ENCODE measurements at regions not wholly inside any gene's neighbourhood (a gene's known extent, or its start where the extent isn't known, plus 50 kb on each side); places are given as distances from the start of the nearest gene placed in this dataset.

GRCh38 chr16:51870296-51870854, 676.6 kb downstream of the TOX3 start:
- no TSS peak for BruUV-seq (replicated peaks)
- no peak for DNase-seq
- intact Hi-C loops (cut with micrococcal nuclease; ENCODE audit: unreplicated experiment): no loop called here
- Histone ChIP-seq H3K27ac (no peak overlapping the region), H3K9me3 (ENCODE audit: insufficient read depth, low read depth) (no peaks in the 10 kb centered on the region), H3K27me3 (ENCODE audit: insufficient read depth, low read depth) (peaks cover 23% of the 10 kb centered on the region; the same call in 1 of the 2 replicates), H2AFZ (no peak overlapping the region), H3K4me1 (replicated peaks; ENCODE audit: insufficient read depth) (no peaks in the 10 kb centered on the region), H4K20me1 (ENCODE audit: insufficient read depth) (no peaks in the 10 kb centered on the region), H3K4me2 (no peak overlapping the region), H3K36me3 (ENCODE audit: low read depth) (no peaks in the 10 kb centered on the region), H3F3A (ENCODE audit: insufficient read depth, low read depth) (no peaks in the 10 kb centered on the region), H3K4me3 (no peak overlapping the region), H3K9me2 (ENCODE audit: insufficient read depth) (no peaks in the 10 kb centered on the region), H3K79me2 (ENCODE audit: low read depth) (no peaks in the 10 kb centered on the region)
- TF ChIP-seq EZH2 (IDR thresholded peaks at IDR 0.05; ENCODE audit: low read depth): no peak
- no peak for TF ChIP-seq CTCF (conservative IDR thresholded peaks at IDR 0.05)
- ChIA-PET CTCF (no interaction called here), POLR2A (ENCODE audit: unreplicated experiment) (no interaction called here)

GRCh38 chr16:51869176-51869575, 677.8 kb downstream of the TOX3 start:
- POLR2A ChIA-PET (ENCODE audit: unreplicated experiment): no interaction called here
- Histone ChIP-seq H3K79me2 (ENCODE audit: low read depth) (no peaks in the 10 kb centered on the region), H3K4me3 (no peak overlapping the region), H3K9me3 (ENCODE audit: insufficient read depth, low read depth) (no peaks in the 10 kb centered on the region), H4K20me1 (ENCODE audit: insufficient read depth) (no peaks in the 10 kb centered on the region), H3K9me2 (ENCODE audit: insufficient read depth) (no peaks in the 10 kb centered on the region), H3K27ac (no peak overlapping the region), H3K4me2 (no peak overlapping the region), H2AFZ (no peak overlapping the region), H3K4me1 (replicated peaks; ENCODE audit: insufficient read depth) (no peaks in the 10 kb centered on the region), H3K27me3 (ENCODE audit: insufficient read depth, low read depth) (peaks cover 21% of the 10 kb centered on the region; the same call in 1 of the 2 replicates), H3F3A (ENCODE audit: insufficient read depth, low read depth) (no peaks in the 10 kb centered on the region), H3K36me3 (ENCODE audit: low read depth) (no peaks in the 10 kb centered on the region)
- no TSS peak for BruUV-seq (replicated peaks)
- intact Hi-C loops (cut with micrococcal nuclease; ENCODE audit: unreplicated experiment): no loop called here
- TF ChIP-seq EZH2 (IDR thresholded peaks at IDR 0.05; ENCODE audit: low read depth) (no peak), CTCF (conservative IDR thresholded peaks at IDR 0.05) (no peak)
- CTCF ChIA-PET: no interaction called here
- no peak for DNase-seq

GRCh38 chr16:51868631-51869030, 678.3 kb downstream of the TOX3 start:
- no peak for DNase-seq
- Histone ChIP-seq H2AFZ (no peak overlapping the region), H3K36me3 (ENCODE audit: low read depth) (no peaks in the 10 kb centered on the region), H3K4me2 (no peak overlapping the region), H3K9me2 (ENCODE audit: insufficient read depth) (no peaks in the 10 kb centered on the region), H4K20me1 (ENCODE audit: insufficient read depth) (no peaks in the 10 kb centered on the region), H3K4me1 (replicated peaks; ENCODE audit: insufficient read depth) (no peaks in the 10 kb centered on the region), H3K9me3 (ENCODE audit: insufficient read depth, low read depth) (no peaks in the 10 kb centered on the region), H3K4me3 (no peak overlapping the region), H3K27me3 (ENCODE audit: insufficient read depth, low read depth) (peaks cover 21% of the 10 kb centered on the region; the same call in 1 of the 2 replicates), H3K79me2 (ENCODE audit: low read depth) (no peaks in the 10 kb centered on the region), H3F3A (ENCODE audit: insufficient read depth, low read depth) (no peaks in the 10 kb centered on the region), H3K27ac (no peak overlapping the region)
- intact Hi-C loops (cut with micrococcal nuclease; ENCODE audit: unreplicated experiment): no loop called here
- TF ChIP-seq EZH2 (IDR thresholded peaks at IDR 0.05; ENCODE audit: low read depth) (no peak), CTCF (conservative IDR thresholded peaks at IDR 0.05) (no peak)
- BruUV-seq (replicated peaks): no TSS peak
- ChIA-PET POLR2A (ENCODE audit: unreplicated experiment) (no interaction called here), CTCF (no interaction called here)
